ENCODE measurements at regions not wholly inside any gene's neighbourhood (a gene's known extent, or its start where the extent isn't known, plus 50 kb on each side); places are given as distances from the start of the nearest gene placed in this dataset.
"Not testable (repeated sequence)": the region's sequence is repeated elsewhere in the genome, so short reads cannot be mapped to it uniquely, and the experiment has no call there.

DNA sequence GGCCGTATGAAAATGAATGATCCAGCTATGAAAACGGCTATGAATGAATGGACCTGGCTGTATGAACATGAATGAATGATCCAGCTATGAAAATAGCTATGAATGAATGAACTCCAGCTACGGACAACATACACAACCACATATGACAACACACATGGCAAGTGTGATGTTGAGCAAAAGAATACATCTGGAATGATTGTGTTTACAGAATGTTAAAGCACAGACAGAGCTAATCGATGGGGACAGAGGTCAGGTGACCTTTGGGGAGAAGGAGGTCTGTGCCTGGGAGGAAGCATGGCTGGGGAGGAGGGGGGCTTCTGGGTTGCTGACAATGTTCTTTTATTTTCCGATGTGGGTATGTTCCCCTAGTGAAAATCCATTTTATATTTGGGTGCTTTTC, 174.0 kb upstream of the WSCD1 start:
- H3K4me1 ChIP-seq (ENCODE audit: low read length): peaks cover 26% of the 10 kb centered on the region
- H3K27ac ChIP-seq (ENCODE audit: low read length): no peak overlapping the region
- TF ChIP-seq EZH2phosphoT487 (IDR thresholded peaks at IDR 0.05; ENCODE audit: low read length) (no peak), EZH2 (optimal IDR thresholded peaks at IDR 0.05; ENCODE audit: low read depth, low read length) (no peak), CTCF (IDR thresholded peaks at IDR 0.05; ENCODE audit: low read length) (no peak)
- no peaks in the 10 kb centered on the region for H3K27me3 ChIP-seq (replicated peaks; ENCODE audit: insufficient read depth, low read length)
- H3K9ac ChIP-seq (ENCODE audit: low read length): no peak overlapping the region
- H3K4me2 ChIP-seq (ENCODE audit: low read depth, low read length): no peak overlapping the region
- H4K20me1 ChIP-seq (ENCODE audit: insufficient read depth, low read length): no peaks in the 10 kb centered on the region
- no peaks in the 10 kb centered on the region for H3K79me2 ChIP-seq (ENCODE audit: low read length)
- no peak overlapping the region for H3K4me3 ChIP-seq (ENCODE audit: low read length)
- no peak overlapping the region for H2AFZ ChIP-seq (ENCODE audit: low read length)
- peaks cover 17% of the 10 kb centered on the region for H3F3A ChIP-seq (ENCODE audit: insufficient read depth, low read length)
- DNase-seq: no peak
- H3K9me2 ChIP-seq (replicated peaks; ENCODE audit: insufficient read depth, low read length): no peaks in the 10 kb centered on the region
- no peaks in the 10 kb centered on the region for H3K9me3 ChIP-seq (replicated peaks; ENCODE audit: insufficient read depth, low read length)
- no peaks in the 10 kb centered on the region for H3K36me3 ChIP-seq (replicated peaks; ENCODE audit: insufficient read depth, low read length)

GRCh38 chr17:5897275-5897911, 172.8 kb upstream of the WSCD1 start:
- no peak overlapping the region for H3K9ac ChIP-seq (ENCODE audit: low read length)
- no peak overlapping the region for H2AFZ ChIP-seq (ENCODE audit: low read length)
- peaks cover 26% of the 10 kb centered on the region for H3K4me1 ChIP-seq (ENCODE audit: low read length)
- DNase-seq: no peak
- TF ChIP-seq CTCF (IDR thresholded peaks at IDR 0.05; ENCODE audit: low read length): no peak
- no peak for TF ChIP-seq EZH2phosphoT487 (IDR thresholded peaks at IDR 0.05; ENCODE audit: low read length)
- TF ChIP-seq EZH2 (optimal IDR thresholded peaks at IDR 0.05; ENCODE audit: low read depth, low read length): no peak
- H3K27ac ChIP-seq (ENCODE audit: low read length): no peak overlapping the region
- no peak overlapping the region for H3K4me3 ChIP-seq (ENCODE audit: low read length)
- peaks cover 17% of the 10 kb centered on the region for H3F3A ChIP-seq (ENCODE audit: insufficient read depth, low read length)
- no peaks in the 10 kb centered on the region for H3K27me3 ChIP-seq (replicated peaks; ENCODE audit: insufficient read depth, low read length)
- no peaks in the 10 kb centered on the region for H3K9me2 ChIP-seq (replicated peaks; ENCODE audit: insufficient read depth, low read length)
- no peaks in the 10 kb centered on the region for H4K20me1 ChIP-seq (ENCODE audit: insufficient read depth, low read length)
- no peaks in the 10 kb centered on the region for H3K36me3 ChIP-seq (replicated peaks; ENCODE audit: insufficient read depth, low read length)
- H3K9me3 ChIP-seq (replicated peaks; ENCODE audit: insufficient read depth, low read length): no peaks in the 10 kb centered on the region
- no peaks in the 10 kb centered on the region for H3K79me2 ChIP-seq (ENCODE audit: low read length)
- no peak overlapping the region for H3K4me2 ChIP-seq (ENCODE audit: low read depth, low read length)

GRCh38 chr17:5897981-5898380, 172.2 kb upstream of the WSCD1 start:
- H3K36me3 ChIP-seq (replicated peaks; ENCODE audit: insufficient read depth, low read length); H4K20me1 ChIP-seq (ENCODE audit: insufficient read depth, low read length); H2AFZ ChIP-seq (ENCODE audit: low read length); H3K9me3 ChIP-seq (replicated peaks; ENCODE audit: insufficient read depth, low read length); H3K4me2 ChIP-seq (ENCODE audit: low read depth, low read length); H3K27me3 ChIP-seq (replicated peaks; ENCODE audit: insufficient read depth, low read length); H3K27ac ChIP-seq (ENCODE audit: low read length); H3K79me2 ChIP-seq (ENCODE audit: low read length); DNase-seq; H3K9ac ChIP-seq (ENCODE audit: low read length); H3K9me2 ChIP-seq (replicated peaks; ENCODE audit: insufficient read depth, low read length); H3K4me3 ChIP-seq (ENCODE audit: low read length): not testable (repeated sequence)
- peaks cover 22% of the 10 kb centered on the region for H3K4me1 ChIP-seq (ENCODE audit: low read length)
- peaks cover 16% of the 10 kb centered on the region for H3F3A ChIP-seq (ENCODE audit: insufficient read depth, low read length)

DNA sequence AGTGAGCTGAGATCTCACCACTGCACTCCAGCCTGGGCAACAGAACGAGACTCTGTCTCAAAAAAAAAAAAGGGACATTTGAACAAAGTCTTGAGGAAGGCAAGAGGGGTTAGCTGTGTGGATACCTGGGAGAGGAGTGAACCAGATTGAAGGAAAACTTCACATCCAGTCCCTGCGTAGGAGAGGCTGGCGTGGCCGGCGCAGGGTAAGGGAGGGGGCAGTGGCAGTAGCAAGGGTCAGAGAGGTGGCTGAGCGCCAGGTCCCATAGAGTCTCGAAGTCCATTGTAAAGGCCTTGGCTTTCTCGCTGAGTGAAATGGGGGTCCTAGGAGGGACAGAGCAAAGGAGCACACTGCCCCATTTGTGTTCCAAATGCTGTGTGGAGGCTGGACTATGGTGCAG, 171.8 kb upstream of the WSCD1 start:
- TF ChIP-seq EZH2 (optimal IDR thresholded peaks at IDR 0.05; ENCODE audit: low read depth, low read length) (no peak), EZH2phosphoT487 (IDR thresholded peaks at IDR 0.05; ENCODE audit: low read length) (no peak), CTCF (IDR thresholded peaks at IDR 0.05; ENCODE audit: low read length) (no peak)
- H3K27me3 ChIP-seq (replicated peaks; ENCODE audit: insufficient read depth, low read length): no peaks in the 10 kb centered on the region
- no peak overlapping the region for H3K27ac ChIP-seq (ENCODE audit: low read length)
- H3K79me2 ChIP-seq (ENCODE audit: low read length): no peaks in the 10 kb centered on the region
- no peaks in the 10 kb centered on the region for H3K36me3 ChIP-seq (replicated peaks; ENCODE audit: insufficient read depth, low read length)
- H3K4me3 ChIP-seq (ENCODE audit: low read length): no peak overlapping the region
- H3F3A ChIP-seq (ENCODE audit: insufficient read depth, low read length): peaks cover 12% of the 10 kb centered on the region
- no peak overlapping the region for H3K9ac ChIP-seq (ENCODE audit: low read length)
- no peaks in the 10 kb centered on the region for H3K9me3 ChIP-seq (replicated peaks; ENCODE audit: insufficient read depth, low read length)
- no peak overlapping the region for H2AFZ ChIP-seq (ENCODE audit: low read length)
- no peak overlapping the region for H3K4me2 ChIP-seq (ENCODE audit: low read depth, low read length)
- no peak for DNase-seq
- no peaks in the 10 kb centered on the region for H4K20me1 ChIP-seq (ENCODE audit: insufficient read depth, low read length)
- no peaks in the 10 kb centered on the region for H3K9me2 ChIP-seq (replicated peaks; ENCODE audit: insufficient read depth, low read length)
- H3K4me1 ChIP-seq (ENCODE audit: low read length): peaks cover 18% of the 10 kb centered on the region
